Prostate gland (tissue), 2 donors: ENCODE measurements at regions not wholly inside any gene's neighbourhood (a gene's known extent, or its start where the extent isn't known, plus 50 kb on each side); places are given as distances from the start of the nearest gene placed in this dataset.
"Not testable (repeated sequence)": the region's sequence is repeated elsewhere in the genome, so short reads cannot be mapped to it uniquely, and the experiment has no call there.

Experiments
- DNase-seq: peaks from one replicate; pipeline ENCODE4 v3.0.0-alpha.2; 2019; ENCODE audit warnings: low spot score
- H3K27ac ChIP-seq, 2 donors: fragments of 200-600 bp; sonication (generic); 2 replicates each; pipeline ENCODE4 v1.5.1; 2017 to 2019
- H3K27me3 ChIP-seq: fragments of 200-600 bp; sonication (generic); replicated peaks from 2 replicates; pipeline ENCODE4 v1.5.1; 2019; ENCODE audit not compliant: insufficient read depth
- H3K36me3 ChIP-seq, 2 donors: fragments of 200-600 bp; sonication (generic); 1 replicate in 1 of 2; 2 replicates in 1 of 2; pipeline versions ENCODE4 v1.5.1 to v1.8.1; 2017 to 2019
- H3K4me1 ChIP-seq: fragments of 200-600 bp; sonication (generic); replicated peaks from 2 replicates; pipeline ENCODE4 v1.5.1; 2019
- H3K4me3 ChIP-seq, 2 donors: fragments of 200-600 bp; sonication (generic); 2 replicates each; pipeline ENCODE4 v1.5.1; 2017 to 2019
- H3K9me3 ChIP-seq: fragments of 200-600 bp; sonication (generic); 2 replicates; pipeline ENCODE4 v1.5.1; 2017
- POLR2A ChIP-seq: fragments of 450-650 bp; IDR thresholded peaks from one replicate; pipeline ENCODE4 v1.6.1; 2016; ENCODE audit warnings: antibody characterized with exemption, mild to moderate bottlenecking
- POLR2AphosphoS5 ChIP-seq: sonication (generic); formaldehyde crosslinking; IDR thresholded peaks from one replicate; pipeline ENCODE4 v1.6.1; 2017; ENCODE audit warnings: antibody characterized with exemption
- WGBS: methylation state at CpG from one replicate; pipeline ENCODE4 v1.1.5; 2018; 5-methylcytosine and 5-hydroxymethylcytosine counted together
- intact Hi-C: fragments of 100-400 bp; cut with DNase I; formaldehyde crosslinking; loops from one replicate; pipeline ENCODE4 v1.14.2; 2022
- TF ChIP-seq, protein P1 (sequence below), 4 experiments: fragments of 200-600 bp in 2 of 4; fragments of 450-650 bp in 2 of 4; sonication (generic) in 2 of 4; IDR thresholded peaks; 1 replicate in 3 of 4; 2 replicates in 1 of 4; pipeline ENCODE4 v1.5.1; 2016 to 2019; ENCODE audit warnings: antibody characterized with exemption in 4 of 4, mild to moderate bottlenecking in 2 of 4, moderate library complexity in 2 of 4

DNA sequence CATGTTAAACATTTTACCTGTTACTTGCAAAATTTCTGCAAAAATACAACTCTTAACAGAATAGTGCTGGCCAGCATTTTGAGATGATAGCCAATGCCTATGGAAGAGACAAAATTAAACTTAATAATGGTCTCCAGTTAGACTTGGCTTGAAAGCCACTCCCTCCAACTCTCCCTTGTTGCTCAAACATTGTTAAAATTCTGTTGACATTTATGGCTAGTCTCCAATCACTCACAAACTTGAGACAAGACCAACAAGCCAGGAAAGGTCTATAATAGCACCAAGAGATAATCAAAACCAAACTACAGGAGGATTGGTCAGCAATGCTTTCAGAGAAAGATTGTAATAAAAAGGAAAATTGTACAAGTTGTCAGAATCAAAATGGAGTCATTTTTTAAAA is 770.7 kb upstream of the NXPH2 start:
- no peak overlapping the region for H3K4me3 ChIP-seq
- intact Hi-C loops = no loop called here

DNA sequence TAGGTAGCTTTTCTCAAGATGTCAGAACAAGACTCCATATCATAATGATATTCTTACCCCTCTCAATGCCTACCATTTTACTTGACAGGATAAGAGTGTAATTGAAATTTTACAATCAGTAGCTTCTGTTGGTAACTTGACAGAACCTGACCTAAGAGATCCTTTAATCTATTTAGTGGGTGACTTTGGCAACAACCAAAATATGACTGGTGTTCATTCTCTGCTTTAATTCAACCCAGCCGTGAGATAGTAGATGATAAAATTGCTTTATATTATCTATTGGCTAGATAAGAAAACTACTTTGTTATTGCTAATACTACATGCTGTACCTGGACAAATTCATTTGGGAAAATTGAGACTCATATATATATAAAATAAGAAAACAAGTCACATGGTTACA is 770.2 kb upstream of the NXPH2 start:
- Histone ChIP-seq H3K4me3 (no peak overlapping the region), H3K9me3 (no peaks in the 10 kb centered on the region), H3K36me3 (no peaks in the 10 kb centered on the region), H3K27ac (no peak overlapping the region), H3K4me1 (no peaks in the 10 kb centered on the region), H3K27me3 (no peaks in the 10 kb centered on the region)
- intact Hi-C loops = no loop called here
- DNase-seq = no peak
- WGBS = 18% methylated on average over 1 of the region's 1 CpG
- TF ChIP-seq POLR2A (no peak), POLR2AphosphoS5 (no peak)
- TF ChIP-seq, protein P1, sequence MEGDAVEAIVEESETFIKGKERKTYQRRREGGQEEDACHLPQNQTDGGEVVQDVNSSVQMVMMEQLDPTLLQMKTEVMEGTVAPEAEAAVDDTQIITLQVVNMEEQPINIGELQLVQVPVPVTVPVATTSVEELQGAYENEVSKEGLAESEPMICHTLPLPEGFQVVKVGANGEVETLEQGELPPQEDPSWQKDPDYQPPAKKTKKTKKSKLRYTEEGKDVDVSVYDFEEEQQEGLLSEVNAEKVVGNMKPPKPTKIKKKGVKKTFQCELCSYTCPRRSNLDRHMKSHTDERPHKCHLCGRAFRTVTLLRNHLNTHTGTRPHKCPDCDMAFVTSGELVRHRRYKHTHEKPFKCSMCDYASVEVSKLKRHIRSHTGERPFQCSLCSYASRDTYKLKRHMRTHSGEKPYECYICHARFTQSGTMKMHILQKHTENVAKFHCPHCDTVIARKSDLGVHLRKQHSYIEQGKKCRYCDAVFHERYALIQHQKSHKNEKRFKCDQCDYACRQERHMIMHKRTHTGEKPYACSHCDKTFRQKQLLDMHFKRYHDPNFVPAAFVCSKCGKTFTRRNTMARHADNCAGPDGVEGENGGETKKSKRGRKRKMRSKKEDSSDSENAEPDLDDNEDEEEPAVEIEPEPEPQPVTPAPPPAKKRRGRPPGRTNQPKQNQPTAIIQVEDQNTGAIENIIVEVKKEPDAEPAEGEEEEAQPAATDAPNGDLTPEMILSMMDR (IDR thresholded peaks at IDR 0.05) = no peak

More for the DNA sequence above, 770.7 kb upstream of the NXPH2 start:
- Histone ChIP-seq H3K27ac (no peak overlapping the region), H3K4me1 (no peaks in the 10 kb centered on the region), H3K36me3 (no peaks in the 10 kb centered on the region), H3K27me3 (no peaks in the 10 kb centered on the region), H3K9me3 (no peaks in the 10 kb centered on the region)
- DNase-seq = no peak
- TF ChIP-seq, protein P1 (IDR thresholded peaks at IDR 0.05) = no peak
- peak; percentile 33 for TF ChIP-seq POLR2AphosphoS5

DNA sequence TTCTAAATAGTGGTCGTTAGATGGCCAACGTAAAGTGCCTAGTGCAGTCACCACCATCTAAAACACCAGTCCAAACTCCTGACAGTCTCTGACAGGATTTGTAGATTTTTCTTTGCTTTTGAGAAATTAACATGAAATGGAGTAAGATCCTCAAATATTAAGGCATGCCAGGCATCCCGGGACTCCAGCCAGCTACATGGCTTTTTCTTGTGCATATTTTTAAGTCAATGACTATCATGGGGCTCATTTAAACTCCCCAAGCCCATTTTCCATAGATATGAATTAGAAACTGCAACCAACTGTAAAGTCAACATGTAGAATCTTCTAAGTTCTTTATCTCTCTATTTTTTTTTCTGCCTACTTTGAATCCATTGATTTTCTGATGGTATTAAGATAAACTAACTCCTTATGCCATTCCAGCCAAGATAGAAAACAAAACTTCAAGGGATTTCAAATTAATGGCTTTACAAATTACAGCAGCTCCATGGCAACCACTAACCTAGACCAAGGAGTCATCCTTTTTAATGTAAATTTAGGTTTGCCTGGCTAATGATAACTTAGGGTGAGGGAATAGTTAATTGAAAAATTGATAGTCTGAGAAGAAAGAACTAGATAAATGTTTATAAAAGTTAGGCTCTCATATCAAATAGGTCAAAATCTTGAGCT is 764.1 kb upstream of the NXPH2 start:
- no peak for DNase-seq
- intact Hi-C loops = no loop called here
- no peak for TF ChIP-seq POLR2AphosphoS5
- TF ChIP-seq, protein P1 (IDR thresholded peaks at IDR 0.05) = no peak

DNA sequence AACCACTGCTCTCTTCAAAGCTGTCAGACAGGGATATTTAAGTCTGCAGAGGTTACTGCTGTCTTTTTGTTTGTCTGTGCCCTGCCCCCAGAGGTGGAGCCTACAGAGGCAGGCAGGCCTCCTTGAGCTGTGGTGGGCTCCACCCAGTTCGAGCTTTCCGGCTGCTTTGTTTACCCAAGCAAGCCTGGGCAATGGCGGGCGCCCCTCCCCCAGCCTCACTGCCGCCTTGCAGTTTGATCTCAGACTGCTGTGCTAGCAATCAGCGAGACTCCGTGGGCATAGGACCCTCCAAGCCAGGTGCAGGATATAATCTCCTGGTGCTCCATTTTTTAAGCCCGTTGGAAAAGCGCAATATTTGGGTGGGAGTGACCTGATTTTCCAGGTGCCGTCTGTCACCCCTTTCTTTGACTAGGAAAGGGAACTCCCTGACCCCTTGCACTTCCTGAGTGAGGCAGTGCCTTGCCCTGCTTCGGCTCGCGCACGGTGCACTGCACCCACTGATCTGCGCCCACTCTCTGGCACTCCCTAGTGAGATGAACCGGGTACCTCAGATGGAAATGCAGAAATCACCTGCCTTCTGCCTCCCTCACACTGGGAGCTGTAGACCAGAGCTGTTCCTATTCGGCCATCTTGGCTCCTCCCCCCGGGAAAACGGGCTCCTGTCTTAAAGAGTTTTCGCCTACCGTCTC is 758.3 kb upstream of the NXPH2 start:
- intact Hi-C loops, H3K9me3 ChIP-seq, H3K36me3 ChIP-seq, H3K27me3 ChIP-seq, H3K27ac ChIP-seq, H3K4me1 ChIP-seq, DNase-seq, H3K4me3 ChIP-seq: not testable (repeated sequence)
- 89% methylated on average over 21 of the region's 21 CpGs for WGBS

More for the DNA sequence above, 764.1 kb upstream of the NXPH2 start:
- H3K27me3 ChIP-seq = no peaks in the 10 kb centered on the region
- WGBS = 41% methylated on average over 3 of the region's 3 CpGs
- no peak overlapping the region for H3K27ac ChIP-seq
- no peak overlapping the region for H3K4me3 ChIP-seq
- H3K4me1 ChIP-seq = no peaks in the 10 kb centered on the region
- no peaks in the 10 kb centered on the region for H3K9me3 ChIP-seq
- no peaks in the 10 kb centered on the region for H3K36me3 ChIP-seq

DNA sequence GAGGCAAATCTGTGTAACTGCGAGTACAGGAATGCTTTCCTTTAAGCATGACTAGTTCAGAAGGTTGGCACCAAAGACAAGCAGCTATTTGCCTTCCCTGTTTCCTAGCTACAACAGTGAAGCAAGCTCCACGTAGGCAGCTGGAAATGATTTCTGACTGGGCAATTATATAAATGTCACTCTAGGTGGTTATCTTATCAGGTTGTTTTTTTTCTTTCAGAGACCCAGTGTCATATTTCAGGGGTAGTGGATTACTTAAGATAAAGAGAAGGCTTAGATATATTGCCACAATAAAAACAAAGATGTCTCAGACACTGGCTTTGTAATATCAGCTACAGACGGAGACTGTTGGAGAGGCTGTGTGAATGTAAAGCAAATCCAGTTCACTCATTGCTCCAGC is 748.9 kb upstream of the NXPH2 start:
- 18% methylated on average over 3 of the region's 3 CpGs for WGBS
- intact Hi-C loops = no loop called here

More for the DNA sequence above, 748.9 kb upstream of the NXPH2 start:
- Histone ChIP-seq H3K4me3 (no peak overlapping the region), H3K4me1 (no peaks in the 10 kb centered on the region), H3K9me3 (no peaks in the 10 kb centered on the region), H3K36me3 (no peaks in the 10 kb centered on the region), H3K27me3 (no peaks in the 10 kb centered on the region), H3K27ac (no peak overlapping the region)
- TF ChIP-seq POLR2A (no peak), POLR2AphosphoS5 (no peak)
- TF ChIP-seq, protein P1 (IDR thresholded peaks at IDR 0.05) = no peak
- no peak for DNase-seq
